H54 (cell line): ENCODE measurements at regions not wholly inside any gene's neighbourhood (a gene's known extent, or its start where the extent isn't known, plus 50 kb on each side); places are given as distances from the start of the nearest gene placed in this dataset.
"Not testable (repeated sequence)": the region's sequence is repeated elsewhere in the genome, so short reads cannot be mapped to it uniquely, and the experiment has no call there.

Experiments
- DNase-seq: peaks from one replicate; pipeline ENCODE4 v3.0.0; 2011; ENCODE audit warnings: low spot score, mixed read lengths; ENCODE audit not compliant: insufficient read length
- FAIRE-seq: peaks from 3 replicates; lab custom pipeline; 2011; peaks lifted over from hg19 to GRCh38; lab: Jason Lieb, UNC
- POLR2A ChIP-seq: IDR thresholded peaks from 2 replicates; pipeline ENCODE4 v1.6.1; 2011; ENCODE audit warnings: low read depth, mild to moderate bottlenecking, low read length

GRCh38 chr4:57374866-57375595, 264.8 kb upstream of the IGFBP7 start:
- DNase-seq (no peak), FAIRE-seq (no peak)
- no peak for TF ChIP-seq POLR2A

- no peak for DNase-seq
- no peak for FAIRE-seq
- TF ChIP-seq POLR2A = no peak
Observed at GRCh38 chr4:57373991-57374390, 263.8 kb upstream of the IGFBP7 start.

- DNase-seq (no peak), FAIRE-seq (no peak)
- TF ChIP-seq POLR2A = no peak
Observed at GRCh38 chr4:57371671-57372070, 261.5 kb upstream of the IGFBP7 start.

- DNase-seq (no peak), FAIRE-seq (no peak)
- no peak for TF ChIP-seq POLR2A
Observed at GRCh38 chr4:57370691-57371090, 260.5 kb upstream of the IGFBP7 start.

GRCh38 chr4:57369446-57369845, 259.3 kb upstream of the IGFBP7 start:
- no peak for DNase-seq
- no peak for TF ChIP-seq POLR2A
- FAIRE-seq = no peak

GRCh38 chr4:57364255-57364654, 254.1 kb upstream of the IGFBP7 start:
- no peak for FAIRE-seq
- TF ChIP-seq POLR2A = no peak
- DNase-seq = no peak

- DNase-seq (no peak), FAIRE-seq (no peak)
- TF ChIP-seq POLR2A = no peak
Observed at GRCh38 chr4:57363346-57363745, 253.2 kb upstream of the IGFBP7 start.

GRCh38 chr4:57360681-57361080, 250.5 kb upstream of the IGFBP7 start:
- no peak for FAIRE-seq
- no peak for TF ChIP-seq POLR2A
- no peak for DNase-seq

GRCh38 chr4:57355101-57355665, 245.0 kb upstream of the IGFBP7 start:
- no peak for TF ChIP-seq POLR2A
- DNase-seq (no peak), FAIRE-seq (no peak)

- no peak for TF ChIP-seq POLR2A
- FAIRE-seq (no peak), DNase-seq (no peak)
Observed at GRCh38 chr4:57351731-57352130, 241.5 kb upstream of the IGFBP7 start.

GRCh38 chr4:57344296-57344695, 234.1 kb upstream of the IGFBP7 start:
- FAIRE-seq = no peak
- TF ChIP-seq POLR2A = no peak
- DNase-seq = no peak

GRCh38 chr4:57342411-57342810, 232.2 kb upstream of the IGFBP7 start:
- no peak for TF ChIP-seq POLR2A
- FAIRE-seq (no peak), DNase-seq (no peak)

- not testable (repeated sequence) for DNase-seq, FAIRE-seq
Observed at GRCh38 chr4:57338861-57339260, 228.7 kb upstream of the IGFBP7 start.

- no peak for DNase-seq
- no peak for TF ChIP-seq POLR2A
- FAIRE-seq = no peak
Observed at GRCh38 chr4:57333684-57334083, 223.5 kb upstream of the IGFBP7 start.

- DNase-seq = no peak
- no peak for FAIRE-seq
- no peak for TF ChIP-seq POLR2A
Observed at GRCh38 chr4:57331959-57332358, 221.8 kb upstream of the IGFBP7 start.
